BJ (cell line): ENCODE measurements at regions not wholly inside any gene's neighbourhood (a gene's known extent, or its start where the extent isn't known, plus 50 kb on each side); places are given as distances from the start of the nearest gene placed in this dataset.

Experiments
- CTCF ChIA-PET: fragments of 350-600 bp; formaldehyde crosslinking; extraction: SDS; loops from one replicate; lab custom pipeline; 2021; ENCODE audit warnings: antibody characterized with exemption, inconsistent platforms; lab: Yijun Ruan, JAX
- POLR2A ChIA-PET: fragments of 300-600 bp; sonication (Branson Sonifier 250); formaldehyde crosslinking; extraction: SDS; loops from one replicate; lab custom pipeline; 2021; ENCODE audit warnings: antibody characterized with exemption; lab: Charles Lee
- DNase-seq: peaks from one replicate; pipeline ENCODE4 v3.0.0-alpha.2; 2011; ENCODE audit warnings: low read depth
- H3K27me3 ChIP-seq: 2 replicates; pipeline ENCODE4 v1.6.0; 2011; ENCODE audit warnings: low read length; ENCODE audit not compliant: control insufficient read depth, insufficient read depth
- H3K36me3 ChIP-seq: 2 replicates; pipeline ENCODE4 v1.5.1; 2011; ENCODE audit warnings: low read length; ENCODE audit not compliant: control insufficient read depth, insufficient read depth
- H3K4me3 ChIP-seq: 2 replicates; pipeline ENCODE4 v1.5.1; 2011; ENCODE audit warnings: low read depth, mild to moderate bottlenecking, control low read depth, low read length
- TF ChIP-seq, protein P1 (sequence below): IDR thresholded peaks from 2 replicates; pipeline ENCODE4 v1.5.1; 2011; ENCODE audit warnings: low read depth, mild to moderate bottlenecking, control low read depth, inconsistent platforms, low read length, moderate library complexity; ENCODE audit not compliant: insufficient read depth

DNA sequence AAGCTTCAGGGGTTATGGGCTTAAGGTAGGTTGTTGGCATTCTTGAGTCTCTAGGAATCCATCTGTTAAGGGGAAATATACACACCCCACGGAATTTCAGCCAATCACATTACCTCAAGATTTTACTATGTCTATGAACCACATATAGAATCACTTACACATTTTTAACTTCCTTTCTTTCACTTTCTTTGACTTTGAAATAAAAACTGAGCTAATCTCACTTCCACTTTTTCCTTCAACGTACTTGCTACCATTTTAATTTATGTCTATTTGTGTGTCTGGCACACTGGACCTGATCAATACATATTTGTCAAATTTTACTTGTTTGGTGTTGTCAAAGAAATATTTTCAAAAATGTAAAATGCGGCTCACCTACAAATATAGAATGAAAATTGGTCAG, 545.4 kb upstream of the JAG1 start:
- no peak for DNase-seq
- TF ChIP-seq, protein P1, sequence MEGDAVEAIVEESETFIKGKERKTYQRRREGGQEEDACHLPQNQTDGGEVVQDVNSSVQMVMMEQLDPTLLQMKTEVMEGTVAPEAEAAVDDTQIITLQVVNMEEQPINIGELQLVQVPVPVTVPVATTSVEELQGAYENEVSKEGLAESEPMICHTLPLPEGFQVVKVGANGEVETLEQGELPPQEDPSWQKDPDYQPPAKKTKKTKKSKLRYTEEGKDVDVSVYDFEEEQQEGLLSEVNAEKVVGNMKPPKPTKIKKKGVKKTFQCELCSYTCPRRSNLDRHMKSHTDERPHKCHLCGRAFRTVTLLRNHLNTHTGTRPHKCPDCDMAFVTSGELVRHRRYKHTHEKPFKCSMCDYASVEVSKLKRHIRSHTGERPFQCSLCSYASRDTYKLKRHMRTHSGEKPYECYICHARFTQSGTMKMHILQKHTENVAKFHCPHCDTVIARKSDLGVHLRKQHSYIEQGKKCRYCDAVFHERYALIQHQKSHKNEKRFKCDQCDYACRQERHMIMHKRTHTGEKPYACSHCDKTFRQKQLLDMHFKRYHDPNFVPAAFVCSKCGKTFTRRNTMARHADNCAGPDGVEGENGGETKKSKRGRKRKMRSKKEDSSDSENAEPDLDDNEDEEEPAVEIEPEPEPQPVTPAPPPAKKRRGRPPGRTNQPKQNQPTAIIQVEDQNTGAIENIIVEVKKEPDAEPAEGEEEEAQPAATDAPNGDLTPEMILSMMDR: no peak
- H3K36me3 ChIP-seq: no peaks in the 10 kb centered on the region
- no peak overlapping the region for H3K4me3 ChIP-seq
- no peaks in the 10 kb centered on the region; the same call in 1 of the 2 replicates for H3K27me3 ChIP-seq
- ChIA-PET POLR2A (no interaction called here), CTCF (no interaction called here)

DNA sequence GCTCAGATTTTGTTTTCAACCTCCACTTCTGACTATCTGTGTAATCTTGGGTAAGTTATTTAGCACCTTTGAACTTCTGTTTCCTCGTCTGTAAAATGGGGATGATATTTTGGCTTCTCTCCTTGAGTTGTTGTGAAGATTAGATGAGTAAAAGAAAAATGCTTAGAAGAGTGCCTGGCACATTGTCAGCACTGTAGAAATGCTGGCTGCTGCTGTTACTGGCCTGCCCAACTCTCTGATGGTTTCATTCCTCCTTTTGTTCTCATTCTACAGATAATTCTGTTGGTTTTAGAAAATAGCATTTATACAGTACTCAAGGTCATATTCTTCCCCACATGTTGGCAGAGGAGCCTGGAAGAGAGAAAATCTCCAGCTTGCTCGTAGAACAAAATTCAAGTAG, 547.2 kb upstream of the JAG1 start:
- Histone ChIP-seq H3K4me3 (no peak overlapping the region), H3K27me3 (no peaks in the 10 kb centered on the region; the same call in 1 of the 2 replicates), H3K36me3 (no peaks in the 10 kb centered on the region)
- ChIA-PET CTCF (no interaction called here), POLR2A (no interaction called here)
- TF ChIP-seq, protein P1: no peak
- DNase-seq: no peak

DNA sequence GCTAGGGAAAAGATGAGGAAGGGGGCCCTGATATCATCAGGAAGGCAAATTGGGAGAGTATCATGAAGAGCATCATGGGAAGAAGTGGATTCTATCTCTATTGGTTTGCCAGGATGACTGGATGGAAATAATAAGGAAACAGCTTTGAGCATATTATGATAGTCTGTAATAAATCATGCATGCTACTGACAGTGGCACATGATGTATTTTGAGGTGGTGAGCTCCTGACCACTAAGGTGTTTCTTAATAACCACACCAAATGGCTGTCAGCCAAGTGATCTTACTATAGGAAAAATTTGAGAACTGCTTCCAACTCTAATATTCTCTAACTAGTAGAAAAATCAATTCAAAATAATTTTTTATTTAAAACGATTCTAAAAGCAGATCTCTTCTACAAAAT, 548.4 kb upstream of the JAG1 start:
- ChIA-PET CTCF (interaction anchor here (1.1 kb wide), 1 partner anchor 21 kb away, joined by 3 read pairs; no protein-coding TSS in a partner anchor), POLR2A (no interaction called here)
- no peaks in the 10 kb centered on the region; the same call in 1 of the 2 replicates for H3K27me3 ChIP-seq
- DNase-seq: no peak
- TF ChIP-seq, protein P1: no peak
- no peak overlapping the region for H3K4me3 ChIP-seq
- H3K36me3 ChIP-seq: no peaks in the 10 kb centered on the region

DNA sequence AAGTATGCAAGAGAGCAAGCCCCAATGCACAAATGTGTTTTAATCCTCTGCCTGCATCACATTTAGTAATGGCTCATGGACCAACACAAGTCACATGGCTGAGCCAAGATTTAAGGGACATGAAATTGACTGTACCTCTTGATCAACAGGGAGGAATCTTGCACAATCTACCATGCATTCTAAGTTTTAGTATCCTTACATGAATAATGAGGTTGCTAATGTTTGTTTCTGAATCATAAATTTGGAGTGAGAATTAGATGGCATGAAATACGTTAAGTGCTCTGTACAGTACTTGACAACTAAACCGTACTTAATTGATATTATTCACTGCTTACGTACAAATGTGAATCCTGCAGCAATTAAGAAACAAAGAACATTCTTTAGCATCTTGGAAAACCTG, 553.8 kb upstream of the JAG1 start:
- no peak overlapping the region for H3K4me3 ChIP-seq
- POLR2A ChIA-PET: no interaction called here
- H3K36me3 ChIP-seq: no peaks in the 10 kb centered on the region
- no peak for DNase-seq
- TF ChIP-seq, protein P1: no peak
- CTCF ChIA-PET: no interaction called here
- H3K27me3 ChIP-seq: no peaks in the 10 kb centered on the region

DNA sequence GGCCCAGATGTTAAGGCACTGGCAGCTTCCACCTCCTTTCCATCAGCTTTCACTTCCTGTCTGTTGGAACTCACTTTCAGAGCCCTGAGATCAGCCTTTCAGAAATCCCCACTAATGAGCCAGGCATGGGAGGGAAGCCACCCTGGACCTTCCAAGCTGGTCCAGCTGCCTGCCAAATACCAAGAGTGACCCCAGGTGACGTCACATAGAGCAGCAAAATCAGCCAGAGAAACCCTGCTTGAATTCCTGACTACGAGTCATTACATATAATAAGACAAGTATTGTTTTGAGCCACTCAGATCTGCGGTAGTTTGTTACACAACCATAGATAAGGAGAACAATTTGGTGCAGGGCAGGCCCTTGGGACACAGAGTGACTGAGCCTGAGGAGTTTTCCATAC, 556.0 kb upstream of the JAG1 start:
- ChIA-PET POLR2A (no interaction called here), CTCF (interaction anchor here (1.1 to 1.7 kb wide), 2 partner anchors 12 to 20 kb away, joined by 3 to 4 read pairs; no protein-coding TSS in a partner anchor)
- H3K4me3 ChIP-seq: no peak overlapping the region

More for the DNA sequence above, 556.0 kb upstream of the JAG1 start:
- H3K36me3 ChIP-seq: no peaks in the 10 kb centered on the region
- TF ChIP-seq, protein P1: no peak
- DNase-seq: peak; percentile 79
- H3K27me3 ChIP-seq: no peaks in the 10 kb centered on the region
